ENCODE measurements at regions not wholly inside any gene's neighbourhood (a gene's known extent, or its start where the extent isn't known, plus 50 kb on each side); places are given as distances from the start of the nearest gene placed in this dataset.

DNA sequence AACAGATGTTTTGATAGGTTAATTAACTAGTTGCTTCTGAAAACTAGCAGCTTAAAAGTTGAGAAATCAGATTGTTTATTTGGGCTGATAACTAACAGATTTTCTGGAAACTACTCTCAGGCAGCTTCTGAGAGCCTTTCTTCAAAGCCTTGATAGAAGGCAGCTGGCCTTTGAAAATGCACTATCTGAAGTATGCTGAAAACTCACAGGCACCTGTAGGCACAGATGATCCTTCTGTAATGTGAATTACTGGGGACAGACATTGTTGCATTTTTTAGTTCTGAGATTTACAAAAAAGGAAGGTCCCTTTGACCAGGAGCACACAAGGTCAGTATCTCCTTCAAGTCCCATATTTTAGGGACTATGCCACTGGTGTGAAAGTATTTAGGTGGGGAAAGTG, 460.8 kb upstream of the CNTN5 start:
- Histone ChIP-seq H3K4me3 (ENCODE audit: insufficient read depth, low read length) (no peak overlapping the region), H3K36me3 (ENCODE audit: insufficient read depth, low read length) (no peaks in the 10 kb centered on the region), H3K79me2 (ENCODE audit: insufficient read depth, low read length) (no peaks in the 10 kb centered on the region), H3K27me3 (ENCODE audit: insufficient read depth, low read length) (no peaks in the 10 kb centered on the region), H3K4me2 (ENCODE audit: insufficient read depth, low read length) (no peak overlapping the region), H3K4me1 (ENCODE audit: insufficient read depth, low read length) (no peaks in the 10 kb centered on the region), H3K9me3 (ENCODE audit: low read depth, low read length) (peaks cover 6% of the 10 kb centered on the region), H2AFZ (ENCODE audit: low read length) (no peak overlapping the region), H3K27ac (ENCODE audit: low read depth, low read length) (no peak overlapping the region), H4K20me1 (ENCODE audit: insufficient read depth, low read length) (no peaks in the 10 kb centered on the region)
- TF ChIP-seq, protein P1, sequence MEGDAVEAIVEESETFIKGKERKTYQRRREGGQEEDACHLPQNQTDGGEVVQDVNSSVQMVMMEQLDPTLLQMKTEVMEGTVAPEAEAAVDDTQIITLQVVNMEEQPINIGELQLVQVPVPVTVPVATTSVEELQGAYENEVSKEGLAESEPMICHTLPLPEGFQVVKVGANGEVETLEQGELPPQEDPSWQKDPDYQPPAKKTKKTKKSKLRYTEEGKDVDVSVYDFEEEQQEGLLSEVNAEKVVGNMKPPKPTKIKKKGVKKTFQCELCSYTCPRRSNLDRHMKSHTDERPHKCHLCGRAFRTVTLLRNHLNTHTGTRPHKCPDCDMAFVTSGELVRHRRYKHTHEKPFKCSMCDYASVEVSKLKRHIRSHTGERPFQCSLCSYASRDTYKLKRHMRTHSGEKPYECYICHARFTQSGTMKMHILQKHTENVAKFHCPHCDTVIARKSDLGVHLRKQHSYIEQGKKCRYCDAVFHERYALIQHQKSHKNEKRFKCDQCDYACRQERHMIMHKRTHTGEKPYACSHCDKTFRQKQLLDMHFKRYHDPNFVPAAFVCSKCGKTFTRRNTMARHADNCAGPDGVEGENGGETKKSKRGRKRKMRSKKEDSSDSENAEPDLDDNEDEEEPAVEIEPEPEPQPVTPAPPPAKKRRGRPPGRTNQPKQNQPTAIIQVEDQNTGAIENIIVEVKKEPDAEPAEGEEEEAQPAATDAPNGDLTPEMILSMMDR (IDR thresholded peaks at IDR 0.05; ENCODE audit: extremely low read depth, low read depth, low read length): no peak
- no peak for DNase-seq (ENCODE audit: insufficient read length, low spot score, missing footprints)

DNA sequence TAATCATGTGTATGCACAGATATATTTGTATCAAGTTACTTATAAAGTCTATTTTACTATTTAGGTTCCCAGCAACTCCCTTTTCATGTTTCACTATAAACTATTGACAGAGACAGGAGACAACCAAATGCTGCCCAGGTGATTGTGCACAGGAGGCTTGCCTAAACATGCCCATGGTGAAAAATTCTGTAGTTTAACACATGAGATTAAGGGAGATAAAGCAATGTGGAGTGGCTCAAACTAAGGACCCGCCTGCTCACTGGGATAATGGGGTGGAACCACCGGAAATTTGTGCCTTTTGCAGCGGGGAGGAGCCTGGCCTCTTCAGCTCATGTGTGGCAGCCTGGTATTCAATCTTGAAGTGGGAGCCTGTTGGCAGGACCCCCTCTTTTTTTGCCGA, 459.5 kb upstream of the CNTN5 start:
- Histone ChIP-seq H4K20me1 (ENCODE audit: insufficient read depth, low read length) (no peaks in the 10 kb centered on the region), H3K4me3 (ENCODE audit: insufficient read depth, low read length) (no peak overlapping the region), H3K27me3 (ENCODE audit: insufficient read depth, low read length) (no peaks in the 10 kb centered on the region), H3K4me1 (ENCODE audit: insufficient read depth, low read length) (no peaks in the 10 kb centered on the region), H3K79me2 (ENCODE audit: insufficient read depth, low read length) (no peaks in the 10 kb centered on the region), H3K36me3 (ENCODE audit: insufficient read depth, low read length) (no peaks in the 10 kb centered on the region), H2AFZ (ENCODE audit: low read length) (no peak overlapping the region), H3K9me3 (ENCODE audit: low read depth, low read length) (peaks cover 6% of the 10 kb centered on the region), H3K27ac (ENCODE audit: low read depth, low read length) (no peak overlapping the region), H3K4me2 (ENCODE audit: insufficient read depth, low read length) (no peak overlapping the region)
- TF ChIP-seq, protein P1 (IDR thresholded peaks at IDR 0.05; ENCODE audit: extremely low read depth, low read depth, low read length): no peak
- no peak for DNase-seq (ENCODE audit: insufficient read length, low spot score, missing footprints)

DNA sequence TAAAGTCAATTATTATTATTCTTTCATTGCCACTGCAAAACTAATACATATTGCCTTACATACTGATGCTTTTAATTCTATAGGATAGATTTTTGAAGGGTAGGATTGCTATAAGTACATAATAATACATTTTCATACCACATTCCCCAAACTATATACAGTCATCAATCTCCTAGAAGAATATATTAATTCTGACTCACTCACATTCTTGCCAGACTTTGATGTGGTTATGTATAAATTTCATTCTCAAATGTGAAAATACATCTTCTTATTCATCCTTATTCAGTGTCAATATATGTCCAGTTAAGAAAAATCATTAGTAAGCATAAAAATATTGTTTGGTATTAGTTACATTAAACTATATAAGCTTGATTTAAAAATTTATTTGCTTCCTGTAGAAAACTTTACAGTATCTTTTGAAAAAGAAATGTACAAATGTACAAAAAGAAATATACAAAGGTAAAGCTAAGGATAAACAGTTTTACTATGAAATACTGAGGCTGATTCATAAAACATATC, 458.8 kb upstream of the CNTN5 start:
- no peaks in the 10 kb centered on the region for H3K79me2 ChIP-seq (ENCODE audit: insufficient read depth, low read length)
- no peak overlapping the region for H2AFZ ChIP-seq (ENCODE audit: low read length)
- H3K4me3 ChIP-seq (ENCODE audit: insufficient read depth, low read length): no peak overlapping the region
- no peaks in the 10 kb centered on the region for H3K27me3 ChIP-seq (ENCODE audit: insufficient read depth, low read length)
- H3K9me3 ChIP-seq (ENCODE audit: low read depth, low read length): peaks cover 6% of the 10 kb centered on the region
- H4K20me1 ChIP-seq (ENCODE audit: insufficient read depth, low read length): no peaks in the 10 kb centered on the region
- DNase-seq (ENCODE audit: insufficient read length, low spot score, missing footprints): no peak
- TF ChIP-seq, protein P1 (IDR thresholded peaks at IDR 0.05; ENCODE audit: extremely low read depth, low read depth, low read length): no peak
- H3K4me1 ChIP-seq (ENCODE audit: insufficient read depth, low read length): no peaks in the 10 kb centered on the region
- no peaks in the 10 kb centered on the region for H3K36me3 ChIP-seq (ENCODE audit: insufficient read depth, low read length)
- no peak overlapping the region for H3K4me2 ChIP-seq (ENCODE audit: insufficient read depth, low read length)
- no peak overlapping the region for H3K27ac ChIP-seq (ENCODE audit: low read depth, low read length)

DNA sequence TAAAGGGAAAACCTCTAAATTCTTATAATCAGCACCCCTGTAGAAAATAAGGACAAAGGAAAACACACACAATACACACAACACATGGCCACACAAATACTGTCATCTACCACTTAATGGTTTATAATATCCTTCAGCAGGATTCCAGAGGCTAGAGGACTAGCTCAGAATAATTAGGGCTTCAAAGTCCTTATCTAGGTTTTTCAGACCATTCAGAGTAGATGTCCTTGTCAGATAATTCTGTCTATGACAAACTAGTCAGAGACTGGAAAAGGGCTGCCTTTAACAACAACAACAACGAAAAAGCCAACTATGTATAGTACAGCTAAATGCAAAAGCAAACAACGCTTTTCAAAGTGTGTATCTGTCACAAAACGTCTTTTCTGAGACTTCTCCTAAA, 456.5 kb upstream of the CNTN5 start:
- TF ChIP-seq, protein P1 (IDR thresholded peaks at IDR 0.05; ENCODE audit: extremely low read depth, low read depth, low read length): no peak
- Histone ChIP-seq H3K27me3 (ENCODE audit: insufficient read depth, low read length) (no peaks in the 10 kb centered on the region), H3K27ac (ENCODE audit: low read depth, low read length) (no peak overlapping the region), H3K4me3 (ENCODE audit: insufficient read depth, low read length) (no peak overlapping the region), H3K9me3 (ENCODE audit: low read depth, low read length) (peaks cover 6% of the 10 kb centered on the region), H3K79me2 (ENCODE audit: insufficient read depth, low read length) (no peaks in the 10 kb centered on the region), H3K4me2 (ENCODE audit: insufficient read depth, low read length) (no peak overlapping the region), H3K4me1 (ENCODE audit: insufficient read depth, low read length) (no peaks in the 10 kb centered on the region), H4K20me1 (ENCODE audit: insufficient read depth, low read length) (no peaks in the 10 kb centered on the region), H3K36me3 (ENCODE audit: insufficient read depth, low read length) (no peaks in the 10 kb centered on the region), H2AFZ (ENCODE audit: low read length) (no peak overlapping the region)
- DNase-seq (ENCODE audit: insufficient read length, low spot score, missing footprints): no peak

All from osteoblast (primary cell).